ENCODE measurements at regions not wholly inside any gene's neighbourhood (a gene's known extent, or its start where the extent isn't known, plus 50 kb on each side); places are given as distances from the start of the nearest gene placed in this dataset.
A peak's percentile ranks its signal among the peaks of the same experiment; 100 is the strongest.

DNA sequence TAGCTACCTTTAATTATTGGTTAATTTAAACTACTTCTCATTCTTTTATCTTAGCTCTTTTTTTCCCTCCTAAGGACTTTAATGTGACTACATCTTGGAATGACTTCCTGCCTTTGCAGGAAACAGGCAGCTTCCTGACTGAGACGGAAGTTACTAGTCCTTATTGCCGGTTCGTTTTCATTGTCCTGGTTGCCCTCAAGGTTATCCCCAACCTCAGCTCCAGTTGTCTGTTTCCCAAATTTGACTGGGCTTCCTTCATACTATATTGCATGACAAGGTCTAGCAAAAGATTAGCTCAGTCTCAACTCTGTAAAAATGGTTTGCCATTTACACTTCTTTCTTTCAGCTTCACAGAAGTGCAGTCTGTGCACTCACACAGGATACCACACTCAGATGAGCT lies 109.9 kb upstream of the DDX53 start:
- Histone ChIP-seq H3K9me2 (replicated peaks; ENCODE audit: insufficient read depth, low read length) (no peaks in the 10 kb centered on the region), H3F3A (ENCODE audit: insufficient read depth, low read length) (no peaks in the 10 kb centered on the region), H3K27ac (ENCODE audit: low read length) (no peak overlapping the region), H3K9me3 (replicated peaks; ENCODE audit: insufficient read depth, low read length) (no peaks in the 10 kb centered on the region), H2AFZ (ENCODE audit: low read length) (no peak overlapping the region), H3K4me2 (ENCODE audit: low read depth, low read length) (no peak overlapping the region), H3K79me2 (ENCODE audit: low read length) (no peaks in the 10 kb centered on the region), H3K27me3 (replicated peaks; ENCODE audit: insufficient read depth, low read length) (no peaks in the 10 kb centered on the region), H3K4me3 (ENCODE audit: low read length) (no peak overlapping the region), H3K36me3 (replicated peaks; ENCODE audit: insufficient read depth, low read length) (no peaks in the 10 kb centered on the region), H3K9ac (ENCODE audit: low read length) (no peak overlapping the region), H3K4me1 (ENCODE audit: low read length) (no peaks in the 10 kb centered on the region), H4K20me1 (ENCODE audit: insufficient read depth, low read length) (no peaks in the 10 kb centered on the region)
- TF ChIP-seq EZH2 (optimal IDR thresholded peaks at IDR 0.05; ENCODE audit: low read depth, low read length) = no peak
- no peak for TF ChIP-seq EZH2phosphoT487 (IDR thresholded peaks at IDR 0.05; ENCODE audit: low read length)
- TF ChIP-seq, protein P1, sequence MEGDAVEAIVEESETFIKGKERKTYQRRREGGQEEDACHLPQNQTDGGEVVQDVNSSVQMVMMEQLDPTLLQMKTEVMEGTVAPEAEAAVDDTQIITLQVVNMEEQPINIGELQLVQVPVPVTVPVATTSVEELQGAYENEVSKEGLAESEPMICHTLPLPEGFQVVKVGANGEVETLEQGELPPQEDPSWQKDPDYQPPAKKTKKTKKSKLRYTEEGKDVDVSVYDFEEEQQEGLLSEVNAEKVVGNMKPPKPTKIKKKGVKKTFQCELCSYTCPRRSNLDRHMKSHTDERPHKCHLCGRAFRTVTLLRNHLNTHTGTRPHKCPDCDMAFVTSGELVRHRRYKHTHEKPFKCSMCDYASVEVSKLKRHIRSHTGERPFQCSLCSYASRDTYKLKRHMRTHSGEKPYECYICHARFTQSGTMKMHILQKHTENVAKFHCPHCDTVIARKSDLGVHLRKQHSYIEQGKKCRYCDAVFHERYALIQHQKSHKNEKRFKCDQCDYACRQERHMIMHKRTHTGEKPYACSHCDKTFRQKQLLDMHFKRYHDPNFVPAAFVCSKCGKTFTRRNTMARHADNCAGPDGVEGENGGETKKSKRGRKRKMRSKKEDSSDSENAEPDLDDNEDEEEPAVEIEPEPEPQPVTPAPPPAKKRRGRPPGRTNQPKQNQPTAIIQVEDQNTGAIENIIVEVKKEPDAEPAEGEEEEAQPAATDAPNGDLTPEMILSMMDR (IDR thresholded peaks at IDR 0.05; ENCODE audit: low read length) = no peak
- DNase-seq = no peak

DNA sequence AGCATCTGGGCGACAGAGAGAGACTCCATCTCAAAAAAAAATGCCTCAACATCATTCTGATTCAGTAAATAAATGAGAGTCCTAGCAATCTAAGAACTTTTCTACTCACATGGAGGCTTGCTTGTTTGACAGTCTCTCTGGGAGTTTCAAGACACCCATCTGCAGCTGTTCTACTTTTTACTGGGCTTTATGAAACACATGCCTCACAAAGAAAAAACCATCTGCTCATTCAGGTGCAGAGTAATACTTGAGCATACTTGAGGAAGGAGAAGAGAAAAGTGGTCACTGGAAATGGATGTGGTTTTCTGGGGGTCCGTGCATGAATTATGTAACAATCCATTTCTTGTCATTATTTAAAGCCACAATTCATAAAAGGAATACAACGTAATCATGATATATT lies 87.1 kb upstream of the DDX53 start:
- no peak overlapping the region for H3K4me3 ChIP-seq (ENCODE audit: low read length)
- no peaks in the 10 kb centered on the region for H3K9me2 ChIP-seq (replicated peaks; ENCODE audit: insufficient read depth, low read length)
- no peak overlapping the region for H3K9ac ChIP-seq (ENCODE audit: low read length)
- H3K27me3 ChIP-seq (replicated peaks; ENCODE audit: insufficient read depth, low read length) = no peaks in the 10 kb centered on the region
- no peak for TF ChIP-seq EZH2phosphoT487 (IDR thresholded peaks at IDR 0.05; ENCODE audit: low read length)
- TF ChIP-seq EZH2 (optimal IDR thresholded peaks at IDR 0.05; ENCODE audit: low read depth, low read length) = no peak
- TF ChIP-seq, protein P1 (IDR thresholded peaks at IDR 0.05; ENCODE audit: low read length) = no peak
- no peaks in the 10 kb centered on the region for H3K79me2 ChIP-seq (ENCODE audit: low read length)
- H4K20me1 ChIP-seq (ENCODE audit: insufficient read depth, low read length) = no peaks in the 10 kb centered on the region
- no peaks in the 10 kb centered on the region for H3K36me3 ChIP-seq (replicated peaks; ENCODE audit: insufficient read depth, low read length)
- H3K4me1 ChIP-seq (ENCODE audit: low read length) = no peaks in the 10 kb centered on the region
- no peak overlapping the region for H3K4me2 ChIP-seq (ENCODE audit: low read depth, low read length)
- H2AFZ ChIP-seq (ENCODE audit: low read length) = no peak overlapping the region
- DNase-seq = peak; percentile 7
- no peak overlapping the region for H3K27ac ChIP-seq (ENCODE audit: low read length)
- H3F3A ChIP-seq (ENCODE audit: insufficient read depth, low read length) = no peaks in the 10 kb centered on the region
- no peaks in the 10 kb centered on the region for H3K9me3 ChIP-seq (replicated peaks; ENCODE audit: insufficient read depth, low read length)

DNA sequence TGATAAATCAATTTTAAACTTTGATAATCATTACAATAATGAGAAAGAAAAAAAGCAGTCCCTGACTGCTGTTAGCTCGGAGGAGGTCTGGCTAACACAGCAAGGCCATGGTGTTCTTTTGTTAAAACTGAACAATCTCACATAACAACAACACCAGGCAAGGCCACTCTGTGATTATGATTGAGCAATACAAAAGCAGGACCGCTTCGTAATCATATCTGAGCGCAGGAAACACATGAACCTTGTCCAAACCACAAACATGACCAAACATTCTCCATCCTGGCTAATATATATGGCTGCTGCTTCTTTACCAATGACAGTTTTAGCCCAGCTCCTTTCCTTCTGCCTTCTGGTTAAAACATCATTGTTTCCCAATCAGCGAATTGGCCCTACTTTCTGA lies 76.8 kb upstream of the DDX53 start:
- H3F3A ChIP-seq (ENCODE audit: insufficient read depth, low read length) = no peaks in the 10 kb centered on the region
- H3K79me2 ChIP-seq (ENCODE audit: low read length) = no peaks in the 10 kb centered on the region
- H3K4me1 ChIP-seq (ENCODE audit: low read length) = no peaks in the 10 kb centered on the region
- TF ChIP-seq, protein P1 (IDR thresholded peaks at IDR 0.05; ENCODE audit: low read length) = no peak
- TF ChIP-seq EZH2phosphoT487 (IDR thresholded peaks at IDR 0.05; ENCODE audit: low read length) = no peak
- no peak for TF ChIP-seq EZH2 (optimal IDR thresholded peaks at IDR 0.05; ENCODE audit: low read depth, low read length)
- H3K27ac ChIP-seq (ENCODE audit: low read length) = no peak overlapping the region
- H3K9me3 ChIP-seq (replicated peaks; ENCODE audit: insufficient read depth, low read length) = no peaks in the 10 kb centered on the region
- no peak for DNase-seq
- H3K9ac ChIP-seq (ENCODE audit: low read length) = no peak overlapping the region
- H3K9me2 ChIP-seq (replicated peaks; ENCODE audit: insufficient read depth, low read length) = no peaks in the 10 kb centered on the region
- no peaks in the 10 kb centered on the region for H4K20me1 ChIP-seq (ENCODE audit: insufficient read depth, low read length)
- H3K36me3 ChIP-seq (replicated peaks; ENCODE audit: insufficient read depth, low read length) = no peaks in the 10 kb centered on the region
- no peaks in the 10 kb centered on the region for H3K27me3 ChIP-seq (replicated peaks; ENCODE audit: insufficient read depth, low read length)
- H3K4me2 ChIP-seq (ENCODE audit: low read depth, low read length) = no peak overlapping the region
- H3K4me3 ChIP-seq (ENCODE audit: low read length) = no peak overlapping the region
- H2AFZ ChIP-seq (ENCODE audit: low read length) = no peak overlapping the region

All from MM.1S (cell line).